ENCODE measurements at regions not wholly inside any gene's neighbourhood (a gene's known extent, or its start where the extent isn't known, plus 50 kb on each side); places are given as distances from the start of the nearest gene placed in this dataset.

DNA sequence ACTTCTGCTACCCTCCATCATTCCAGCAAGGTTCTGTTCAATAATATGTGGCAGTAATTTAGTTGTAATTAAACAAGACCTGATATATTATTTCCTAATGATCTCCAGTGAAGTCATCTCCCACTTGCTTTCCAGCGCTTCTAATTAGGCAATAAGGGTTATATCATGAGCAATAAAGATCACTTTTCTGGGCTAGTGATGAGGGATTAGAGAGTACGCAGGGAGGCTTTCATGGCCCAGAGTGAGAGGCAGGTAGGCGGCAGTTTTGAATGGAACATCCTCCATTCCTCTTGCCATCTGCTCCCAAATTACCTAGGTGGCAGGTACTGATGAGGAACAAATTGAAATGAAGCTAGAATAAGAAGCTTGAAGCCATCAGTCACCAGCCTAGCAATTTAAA lies 358.1 kb upstream of the SYT4 start:
- TF ChIP-seq TCF7L2 (IDR thresholded peaks at IDR 0.05; ENCODE audit: borderline replicate concordance, low read depth, low read length): no peak
- TF ChIP-seq ZNF223 (tag by site-specific recombination; IDR thresholded peaks at IDR 0.05): no peak
- no peak for TF ChIP-seq ZNF558 (tag by site-specific recombination; IDR thresholded peaks at IDR 0.05)
- TF ChIP-seq ZNF19 (tag by site-specific recombination; IDR thresholded peaks at IDR 0.05; ENCODE audit: low read depth): no peak

All from HEK293 (cell line).